CD14-positive monocyte (primary cell): ENCODE measurements at regions not wholly inside any gene's neighbourhood (a gene's known extent, or its start where the extent isn't known, plus 50 kb on each side); places are given as distances from the start of the nearest gene placed in this dataset.

Experiments used
- DNase-seq, 3 donors: peaks; one replicate each; pipeline ENCODE4 v3.0.0-alpha.2; 2011 to 2022
- H2AFZ ChIP-seq: 2 replicates; pipeline ENCODE4 v1.6.0; 2012; ENCODE audit warnings: mild to moderate bottlenecking, low read depth, low read length, inconsistent platforms; ENCODE audit not compliant: insufficient read depth, poor library complexity, severe bottlenecking
- H3K27ac ChIP-seq, 2 donors: 1 replicate in 1 of 2; 2 replicates in 1 of 2; pipeline ENCODE4 v1.5.1; 2012 to 2013; ENCODE audit warnings: low read length in 2 of 2, control low read depth in 1 of 2, inconsistent platforms in 1 of 2, low read depth in 1 of 2, mild to moderate bottlenecking in 1 of 2
- H3K27me3 ChIP-seq, 2 donors: one replicate each; pipeline versions ENCODE4 v1.6.0 to v1.6.1; 2011 to 2013; ENCODE audit warnings: low read length in 2 of 2; ENCODE audit not compliant: control insufficient read depth in 2 of 2, insufficient read depth in 2 of 2
- H3K36me3 ChIP-seq, 2 donors: replicated peaks in 1 of 2; 1 replicate in 1 of 2; 2 replicates in 1 of 2; pipeline versions ENCODE4 v1.5.1 to v1.6.1; 2012 to 2013; ENCODE audit warnings: low read length in 2 of 2, control low read depth in 1 of 2, inconsistent platforms in 1 of 2, mild to moderate bottlenecking in 1 of 2; ENCODE audit not compliant: insufficient read depth in 2 of 2, control insufficient read depth in 1 of 2
- H3K4me1 ChIP-seq, 2 donors: 1 replicate in 1 of 2; 2 replicates in 1 of 2; pipeline versions ENCODE4 v1.5.1 to v1.6.1; 2012 to 2013; ENCODE audit warnings: low read length in 2 of 2, control low read depth in 1 of 2, inconsistent platforms in 1 of 2, mild to moderate bottlenecking in 1 of 2, moderate library complexity in 1 of 2; ENCODE audit not compliant: insufficient read depth in 2 of 2, control insufficient read depth in 1 of 2
- H3K4me2 ChIP-seq: replicated peaks from 2 replicates; pipeline ENCODE3; 2012; ENCODE audit warnings: low read length, moderate library complexity, mild to moderate bottlenecking; ENCODE audit not compliant: poor library complexity, severe bottlenecking; ENCODE audit errors: extremely low read depth
- H3K4me3 ChIP-seq, 3 experiments: fragments of 200-600 bp in 1 of 3; sonication (generic) in 1 of 3; replicated peaks in 1 of 3; 1 replicate in 2 of 3; 2 replicates in 1 of 3; pipeline ENCODE4 v1.5.1; 2011 to 2013; ENCODE audit warnings: low read length in 3 of 3, mild to moderate bottlenecking in 3 of 3, control low read depth in 2 of 3, low read depth in 2 of 3, inconsistent platforms in 1 of 3, moderate library complexity in 1 of 3
- H3K79me2 ChIP-seq: 2 replicates; pipeline ENCODE4 v1.6.0; 2012; ENCODE audit warnings: mild to moderate bottlenecking, control low read depth, inconsistent platforms, low read length, moderate library complexity; ENCODE audit not compliant: insufficient read depth
- H3K9ac ChIP-seq: 2 replicates; pipeline ENCODE4 v1.6.0; 2017; ENCODE audit warnings: low read length, mild to moderate bottlenecking; ENCODE audit not compliant: insufficient read depth, poor library complexity, severe bottlenecking
- H3K9me3 ChIP-seq, 2 donors: replicated peaks in 1 of 2; 1 replicate in 1 of 2; 2 replicates in 1 of 2; pipeline versions ENCODE4 v1.5.1 to v1.6.1; 2012 to 2013; ENCODE audit warnings: low read length in 2 of 2, control low read depth in 1 of 2; ENCODE audit not compliant: control insufficient read depth in 1 of 2, insufficient read depth in 1 of 2
- H4K20me1 ChIP-seq: 2 replicates; pipeline ENCODE4 v1.6.0; 2012; ENCODE audit warnings: mild to moderate bottlenecking, low read length, control low read depth, moderate library complexity; ENCODE audit not compliant: insufficient read depth
- H3K27ac Mint-ChIP-seq, 7 donors: one replicate each; pipeline ENCODE4 v1.8.0; 2020; ENCODE audit warnings: mild to moderate bottlenecking in 7 of 7, mixed read lengths in 7 of 7, moderate library complexity in 6 of 7, inconsistent platforms in 2 of 7
- H3K27me3 Mint-ChIP-seq, 3 donors: one replicate each; pipeline ENCODE4 v1.8.0; 2021 to 2022; ENCODE audit warnings: low read depth in 3 of 3, mild to moderate bottlenecking in 3 of 3, mixed read lengths in 3 of 3, moderate library complexity in 3 of 3, inconsistent platforms in 1 of 3
- H3K36me3 Mint-ChIP-seq, 2 donors: one replicate each; pipeline ENCODE4 v1.8.0; 2020; ENCODE audit warnings: mixed read lengths in 2 of 2, inconsistent platforms in 1 of 2, mild to moderate bottlenecking in 1 of 2
- H3K4me1 Mint-ChIP-seq: one replicate; pipeline ENCODE4 v1.8.0; 2020; ENCODE audit warnings: mild to moderate bottlenecking, mixed read lengths
- H3K4me3 Mint-ChIP-seq, 2 donors: one replicate each; pipeline ENCODE4 v1.8.0; 2020; ENCODE audit warnings: mild to moderate bottlenecking in 2 of 2, mixed read lengths in 2 of 2, moderate library complexity in 1 of 2
- H3K9me3 Mint-ChIP-seq, 7 donors: one replicate each; pipeline ENCODE4 v1.8.0; 2020 to 2022; ENCODE audit warnings: mixed read lengths in 7 of 7, mild to moderate bottlenecking in 6 of 7, moderate library complexity in 6 of 7, inconsistent platforms in 2 of 7
- WGBS: methylation state at CpG from one replicate; pipeline ENCODE4 v1.1.5; 2013; ENCODE audit warnings: missing lambda C conversion rate; ENCODE audit not compliant: insufficient coverage; 5-methylcytosine and 5-hydroxymethylcytosine counted together
- intact Hi-C, 2 donors: fragments of 100-400 bp; cut with micrococcal nuclease; formaldehyde crosslinking; loops; one replicate each; pipeline versions ENCODE4 v1.15.0 to v1.15.1; 2023
- TF ChIP-seq, protein P1 (sequence below): fragments of 200-600 bp; IDR thresholded peaks from one replicate; pipeline ENCODE4 v1.8.0; 2022; ENCODE audit warnings: antibody characterized with exemption, mild to moderate bottlenecking

DNA sequence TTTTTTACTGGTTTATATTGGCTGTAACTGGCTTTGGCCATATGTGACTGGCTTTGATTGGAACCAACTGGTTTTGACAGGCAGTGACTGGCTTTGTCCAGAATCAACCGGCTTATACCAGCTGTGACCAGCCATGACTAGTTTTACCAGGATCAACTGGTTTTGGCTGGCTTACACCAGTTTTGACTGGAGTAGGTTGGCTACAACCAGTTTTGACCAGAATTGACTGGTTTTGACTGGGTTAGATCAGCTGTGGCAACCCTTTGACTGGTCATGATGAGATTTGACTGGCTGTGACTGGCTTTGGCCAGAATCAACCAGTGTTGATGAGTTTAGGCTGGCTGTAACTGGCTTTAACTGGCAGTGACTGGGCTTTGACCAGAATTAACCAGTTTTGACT lies 169.2 kb upstream of the AMOT start:
- no peaks in the 10 kb centered on the region for H4K20me1 ChIP-seq
- TF ChIP-seq, protein P1, sequence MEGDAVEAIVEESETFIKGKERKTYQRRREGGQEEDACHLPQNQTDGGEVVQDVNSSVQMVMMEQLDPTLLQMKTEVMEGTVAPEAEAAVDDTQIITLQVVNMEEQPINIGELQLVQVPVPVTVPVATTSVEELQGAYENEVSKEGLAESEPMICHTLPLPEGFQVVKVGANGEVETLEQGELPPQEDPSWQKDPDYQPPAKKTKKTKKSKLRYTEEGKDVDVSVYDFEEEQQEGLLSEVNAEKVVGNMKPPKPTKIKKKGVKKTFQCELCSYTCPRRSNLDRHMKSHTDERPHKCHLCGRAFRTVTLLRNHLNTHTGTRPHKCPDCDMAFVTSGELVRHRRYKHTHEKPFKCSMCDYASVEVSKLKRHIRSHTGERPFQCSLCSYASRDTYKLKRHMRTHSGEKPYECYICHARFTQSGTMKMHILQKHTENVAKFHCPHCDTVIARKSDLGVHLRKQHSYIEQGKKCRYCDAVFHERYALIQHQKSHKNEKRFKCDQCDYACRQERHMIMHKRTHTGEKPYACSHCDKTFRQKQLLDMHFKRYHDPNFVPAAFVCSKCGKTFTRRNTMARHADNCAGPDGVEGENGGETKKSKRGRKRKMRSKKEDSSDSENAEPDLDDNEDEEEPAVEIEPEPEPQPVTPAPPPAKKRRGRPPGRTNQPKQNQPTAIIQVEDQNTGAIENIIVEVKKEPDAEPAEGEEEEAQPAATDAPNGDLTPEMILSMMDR: no peak
- no peak overlapping the region for H3K27ac Mint-ChIP-seq
- H3K4me3 Mint-ChIP-seq: no peak overlapping the region
- peaks cover 0 to 3% (median 0%) of the 10 kb centered on the region in 3 donors for H3K27me3 Mint-ChIP-seq
- H3K4me2 ChIP-seq: no peak overlapping the region
- no peak overlapping the region for H2AFZ ChIP-seq
- no peak for DNase-seq
- no peaks in the 10 kb centered on the region for H3K36me3 ChIP-seq
- WGBS: 83% methylated on average over 1 of the region's 1 CpG
- no peak overlapping the region for H3K27ac ChIP-seq
- intact Hi-C loops: no loop called here
- H3K4me1 Mint-ChIP-seq: no peaks in the 10 kb centered on the region
- no peak overlapping the region for H3K4me3 ChIP-seq
- peaks cover 12 to 14% of the 10 kb centered on the region in 2 donors for H3K9me3 ChIP-seq
- H3K9ac ChIP-seq: no peak overlapping the region
- H3K27me3 ChIP-seq: no peaks in the 10 kb centered on the region
- no peaks in the 10 kb centered on the region for H3K36me3 Mint-ChIP-seq
- H3K9me3 Mint-ChIP-seq: peaks cover 0 to 12% (median 2%) of the 10 kb centered on the region in 7 donors
- no peaks in the 10 kb centered on the region for H3K4me1 ChIP-seq
- no peaks in the 10 kb centered on the region for H3K79me2 ChIP-seq

- DNase-seq: no peak
- no peak overlapping the region for H3K27ac Mint-ChIP-seq
- peaks cover 12 to 14% of the 10 kb centered on the region in 2 donors for H3K9me3 ChIP-seq
- no peaks in the 10 kb centered on the region for H3K36me3 ChIP-seq
- H3K27me3 ChIP-seq: no peaks in the 10 kb centered on the region
- no peak overlapping the region for H3K27ac ChIP-seq
- no peaks in the 10 kb centered on the region for H3K4me1 ChIP-seq
- intact Hi-C loops: no loop called here
- WGBS: 80% methylated on average over 2 of the region's 3 CpGs
- no peaks in the 10 kb centered on the region for H3K79me2 ChIP-seq
- no peak overlapping the region for H3K9ac ChIP-seq
- H3K4me1 Mint-ChIP-seq: no peaks in the 10 kb centered on the region
- H3K27me3 Mint-ChIP-seq: peaks cover 0 to 3% (median 0%) of the 10 kb centered on the region in 3 donors
- H3K4me3 Mint-ChIP-seq: no peak overlapping the region
- H3K9me3 Mint-ChIP-seq: peaks cover 0 to 12% (median 2%) of the 10 kb centered on the region in 7 donors
- H4K20me1 ChIP-seq: no peaks in the 10 kb centered on the region
- TF ChIP-seq, protein P1: no peak
- H3K36me3 Mint-ChIP-seq: no peaks in the 10 kb centered on the region
- no peak overlapping the region for H2AFZ ChIP-seq
- no peak overlapping the region for H3K4me2 ChIP-seq
- H3K4me3 ChIP-seq: no peak overlapping the region
Measured at GRCh38 chrX:113009029-113009428, 168.4 kb upstream of the AMOT start.
